BJ (cell line): ENCODE measurements at regions not wholly inside any gene's neighbourhood (a gene's known extent, or its start where the extent isn't known, plus 50 kb on each side); places are given as distances from the start of the nearest gene placed in this dataset.
"Not testable (repeated sequence)": the region's sequence is repeated elsewhere in the genome, so short reads cannot be mapped to it uniquely, and the experiment has no call there.

Source experiments
- CTCF ChIA-PET: fragments of 350-600 bp; formaldehyde crosslinking; extraction: SDS; loops from one replicate; lab custom pipeline; 2021; ENCODE audit warnings: antibody characterized with exemption, inconsistent platforms; lab: Yijun Ruan, JAX
- POLR2A ChIA-PET: fragments of 300-600 bp; sonication (Branson Sonifier 250); formaldehyde crosslinking; extraction: SDS; loops from one replicate; lab custom pipeline; 2021; ENCODE audit warnings: antibody characterized with exemption; lab: Charles Lee
- DNase-seq: peaks from one replicate; pipeline ENCODE4 v3.0.0-alpha.2; 2011; ENCODE audit warnings: low read depth
- H3K27me3 ChIP-seq: 2 replicates; pipeline ENCODE4 v1.6.0; 2011; ENCODE audit warnings: low read length; ENCODE audit not compliant: control insufficient read depth, insufficient read depth
- H3K36me3 ChIP-seq: 2 replicates; pipeline ENCODE4 v1.5.1; 2011; ENCODE audit warnings: low read length; ENCODE audit not compliant: control insufficient read depth, insufficient read depth
- H3K4me3 ChIP-seq: 2 replicates; pipeline ENCODE4 v1.5.1; 2011; ENCODE audit warnings: low read depth, mild to moderate bottlenecking, control low read depth, low read length
- CTCF ChIP-seq: IDR thresholded peaks from 2 replicates; pipeline ENCODE4 v1.5.1; 2011; ENCODE audit warnings: low read depth, mild to moderate bottlenecking, control low read depth, inconsistent platforms, low read length, moderate library complexity; ENCODE audit not compliant: insufficient read depth

DNA sequence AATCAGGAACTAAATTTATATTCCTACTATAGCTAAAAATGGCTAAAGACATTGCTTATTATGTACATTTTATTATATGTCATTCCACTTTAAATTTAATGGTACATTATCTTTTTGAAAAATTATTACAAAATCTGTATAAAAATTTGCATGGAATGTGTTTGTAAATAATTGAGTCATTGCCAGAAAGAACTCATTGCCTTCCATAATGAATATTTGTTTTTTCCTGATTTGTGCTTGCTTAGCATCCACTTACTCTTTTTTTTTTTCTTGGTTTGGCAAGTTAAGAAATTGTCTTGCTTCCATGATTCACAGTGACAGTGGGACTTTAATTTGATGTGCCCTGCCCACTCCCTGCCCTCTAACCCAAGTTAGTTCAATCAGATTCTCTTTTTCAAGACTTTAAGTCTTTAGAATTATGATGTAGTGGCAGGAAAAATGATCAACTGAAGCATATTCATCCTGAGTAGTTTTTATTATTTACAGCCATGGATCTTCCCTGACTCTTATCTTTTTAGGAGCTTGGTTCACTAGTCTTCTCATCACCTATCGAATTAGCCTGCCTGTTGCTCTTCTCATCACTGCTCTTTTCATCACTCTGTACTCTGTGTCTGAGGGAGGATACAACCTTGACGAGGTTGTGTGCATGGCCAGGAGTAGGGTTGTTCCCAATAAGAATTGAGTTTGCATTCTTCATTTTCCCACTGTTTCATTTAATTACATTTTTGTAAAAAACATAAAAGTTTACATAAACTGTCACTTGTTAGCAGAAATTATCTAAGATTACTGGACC, 442.0 kb downstream of the BTG1 start:
- ChIA-PET POLR2A (no interaction called here), CTCF (no interaction called here)
- H3K4me3 ChIP-seq = no peak overlapping the region
- no peaks in the 10 kb centered on the region for H3K36me3 ChIP-seq
- DNase-seq = no peak
- H3K27me3 ChIP-seq = no peaks in the 10 kb centered on the region
- no peak for TF ChIP-seq CTCF

DNA sequence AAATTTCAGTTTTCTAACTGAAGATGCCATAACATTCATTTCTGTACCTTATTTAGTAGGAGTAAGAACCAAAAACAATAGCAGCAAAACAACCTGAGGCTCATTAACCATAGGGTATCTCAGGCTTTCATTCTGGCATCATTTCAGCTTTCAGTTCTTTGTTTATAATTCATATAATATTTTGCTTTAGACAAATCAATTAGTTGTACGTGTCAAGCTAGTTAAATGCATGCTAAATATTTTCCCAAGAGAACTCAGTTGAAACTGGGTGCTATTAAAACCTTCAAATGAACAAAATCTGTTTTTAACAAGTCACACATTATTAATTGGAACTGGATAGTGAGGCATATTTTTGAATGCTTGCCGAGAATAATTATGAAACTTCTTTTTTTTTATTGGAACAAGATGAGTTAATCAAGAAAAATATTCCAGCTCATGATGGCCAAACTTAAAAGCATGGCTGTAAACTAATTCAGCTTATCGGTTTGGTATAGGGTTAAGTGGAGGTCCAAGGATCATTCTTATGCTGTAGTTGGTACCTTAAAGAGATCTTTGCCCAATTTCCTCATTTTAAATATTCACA, 442.7 kb downstream of the BTG1 start:
- TF ChIP-seq CTCF = no peak
- ChIA-PET POLR2A (no interaction called here), CTCF (no interaction called here)
- no peaks in the 10 kb centered on the region for H3K27me3 ChIP-seq
- no peak overlapping the region for H3K4me3 ChIP-seq
- no peaks in the 10 kb centered on the region for H3K36me3 ChIP-seq
- no peak for DNase-seq

DNA sequence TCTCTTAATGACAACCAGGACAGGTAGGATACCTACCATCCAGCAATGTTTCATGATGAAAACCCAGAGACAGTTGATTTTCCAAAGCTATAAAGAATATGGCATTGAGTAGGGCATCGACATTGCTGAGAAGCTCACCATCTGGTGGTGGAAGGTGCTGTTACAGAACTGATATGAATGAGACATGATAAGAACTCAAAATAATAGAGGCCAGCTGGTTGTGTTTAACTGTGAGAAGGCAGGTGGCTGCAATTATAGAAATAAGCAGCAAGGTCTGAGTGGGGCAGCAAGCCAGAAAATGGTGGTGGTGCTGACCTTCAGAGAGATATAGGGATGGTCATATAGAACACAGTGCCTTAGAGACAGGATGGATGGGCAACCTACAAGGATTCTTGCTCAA, 449.7 kb downstream of the BTG1 start:
- POLR2A ChIA-PET = no interaction called here
- no peaks in the 10 kb centered on the region for H3K36me3 ChIP-seq
- no peak for TF ChIP-seq CTCF
- CTCF ChIA-PET = no interaction called here
- H3K4me3 ChIP-seq = no peak overlapping the region
- no peaks in the 10 kb centered on the region for H3K27me3 ChIP-seq
- no peak for DNase-seq

DNA sequence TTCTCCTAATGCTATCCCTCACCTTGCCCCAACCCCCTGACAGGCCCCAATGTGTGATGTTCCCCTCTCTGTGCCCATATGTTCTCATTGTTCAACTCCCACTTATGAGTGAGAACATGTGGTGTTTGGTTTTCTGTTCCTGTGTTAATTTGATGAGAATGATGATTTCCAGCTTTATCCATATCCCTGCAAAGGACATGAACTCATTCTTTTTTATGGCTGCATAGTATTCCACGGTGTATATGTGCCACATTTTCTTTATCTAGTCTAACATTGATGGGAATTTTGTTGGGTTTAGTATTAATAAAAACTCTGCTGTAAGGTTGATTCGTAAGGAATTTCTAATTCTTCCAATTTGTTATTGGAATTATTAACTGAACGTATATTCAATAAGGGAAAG, 450.2 kb downstream of the BTG1 start:
- H3K36me3 ChIP-seq, POLR2A ChIA-PET, H3K4me3 ChIP-seq, H3K27me3 ChIP-seq, CTCF ChIA-PET, DNase-seq: not testable (repeated sequence)

DNA sequence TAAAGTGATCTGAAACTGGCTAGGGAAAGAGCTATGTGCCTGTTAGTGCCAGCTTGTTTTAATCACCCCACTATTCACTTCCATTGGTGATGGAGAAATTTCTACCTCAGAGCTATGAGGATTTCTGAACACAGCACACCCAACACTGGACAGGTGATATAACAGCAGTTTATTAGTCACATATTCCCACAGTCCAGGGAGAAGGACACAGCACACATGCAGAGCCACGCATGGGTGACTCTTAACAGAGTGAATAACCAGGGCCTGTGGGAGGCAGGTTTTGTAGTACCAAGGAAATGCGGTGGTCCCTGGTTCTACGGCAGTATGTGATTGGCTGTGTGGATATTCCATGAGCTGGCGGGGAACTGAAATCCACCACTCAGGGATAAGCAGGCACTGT, 455.1 kb downstream of the BTG1 start:
- peaks cover 2% of the 10 kb centered on the region; the same call in 1 of the 2 replicates for H3K27me3 ChIP-seq
- POLR2A ChIA-PET = no interaction called here
- no peak for DNase-seq

More for the DNA sequence above, 455.1 kb downstream of the BTG1 start:
- no peak overlapping the region for H3K4me3 ChIP-seq
- H3K36me3 ChIP-seq = no peaks in the 10 kb centered on the region
- CTCF ChIA-PET = no interaction called here
- no peak for TF ChIP-seq CTCF
